Caki2 (cell line): ENCODE measurements at regions not wholly inside any gene's neighbourhood (a gene's known extent, or its start where the extent isn't known, plus 50 kb on each side); places are given as distances from the start of the nearest gene placed in this dataset.

ENCODE experiments used
- DNase-seq: peaks from one replicate; pipeline ENCODE4 v3.0.0-alpha.2; 2015; ENCODE audit warnings: low read depth
- in situ Hi-C: cut with HindIII; loops from 2 replicates; pipeline ENCODE4 v1.10.0; 2016; ENCODE audit warnings: low sequenced_read_pairs, low pct_unique_long_range_greater_than_20kb, mixed read lengths

DNA sequence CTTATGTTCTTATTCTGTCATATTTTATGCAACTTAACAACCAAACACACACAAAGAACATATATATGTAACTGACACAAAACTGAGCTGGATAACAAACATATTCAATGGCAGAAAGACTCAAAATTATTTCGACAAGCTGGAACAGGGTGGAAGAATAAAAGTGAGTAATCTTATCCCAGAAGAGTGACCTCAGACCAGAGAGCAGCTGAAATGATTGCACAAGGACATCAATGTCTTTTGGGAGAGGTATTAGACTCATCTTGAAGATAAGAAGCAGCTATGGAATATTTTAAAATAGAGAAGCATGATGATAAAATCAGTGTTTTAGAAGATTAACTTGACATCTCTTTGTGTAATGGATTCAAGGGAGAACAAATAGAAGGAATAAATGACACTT, 191.6 kb upstream of the PRDM1 start:
- in situ Hi-C loops: no loop called here

DNA sequence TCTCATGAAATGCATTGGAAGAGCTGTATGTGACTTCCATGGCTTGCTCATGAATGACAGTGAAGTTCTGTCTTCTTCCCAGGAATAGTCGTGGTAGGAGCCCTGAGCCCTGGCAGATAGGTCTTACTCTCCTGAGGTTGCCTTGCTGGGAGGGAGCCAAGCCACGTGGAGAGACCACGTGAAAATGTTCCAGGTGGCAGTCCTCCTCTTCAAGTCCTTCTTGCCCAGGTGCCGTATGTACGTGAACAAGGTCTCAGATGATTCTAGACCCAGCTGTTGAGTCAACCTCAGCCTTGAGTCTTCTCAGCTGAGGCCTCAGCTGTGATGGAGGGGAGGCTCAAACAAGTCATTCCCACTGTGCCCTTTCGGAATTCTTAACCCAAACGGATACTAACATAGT, 192.4 kb upstream of the PRDM1 start:
- DNase-seq: no peak
- in situ Hi-C loops: no loop called here

More for the DNA sequence above, 191.6 kb upstream of the PRDM1 start:
- DNase-seq: no peak

DNA sequence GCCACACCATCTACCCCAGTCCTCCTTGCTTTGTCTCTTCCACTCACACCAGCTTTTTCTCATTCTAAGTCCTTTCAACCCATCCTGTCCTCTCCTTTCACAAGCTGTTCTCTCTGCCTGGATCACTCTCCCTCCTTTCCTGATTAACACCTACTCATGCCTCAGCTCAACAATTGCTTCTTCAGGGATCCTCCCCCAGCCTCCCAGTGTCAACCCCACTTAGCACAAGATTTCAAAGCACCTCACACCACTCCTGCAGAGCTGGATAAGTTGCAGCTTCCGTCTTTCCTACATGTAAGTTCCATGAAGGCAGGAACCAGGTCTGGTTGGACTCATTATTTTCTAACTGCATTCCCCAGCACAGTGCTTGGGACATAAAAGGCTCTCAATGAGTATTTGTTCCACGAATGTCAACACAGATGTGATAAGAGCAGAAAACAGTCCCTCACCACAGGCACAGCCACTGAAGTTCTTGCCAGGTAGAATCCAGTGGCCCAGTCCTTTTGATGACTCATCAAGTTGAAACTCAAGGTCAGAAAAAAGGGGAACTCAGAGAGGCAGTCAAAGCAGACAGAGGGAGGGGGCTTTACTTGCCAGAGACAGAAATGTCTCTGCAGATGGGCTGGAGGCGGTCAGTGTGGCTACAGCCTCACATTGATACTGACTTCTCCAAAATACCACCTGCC, 193.4 kb upstream of the PRDM1 start:
- no peak for DNase-seq
- in situ Hi-C loops: no loop called here

DNA sequence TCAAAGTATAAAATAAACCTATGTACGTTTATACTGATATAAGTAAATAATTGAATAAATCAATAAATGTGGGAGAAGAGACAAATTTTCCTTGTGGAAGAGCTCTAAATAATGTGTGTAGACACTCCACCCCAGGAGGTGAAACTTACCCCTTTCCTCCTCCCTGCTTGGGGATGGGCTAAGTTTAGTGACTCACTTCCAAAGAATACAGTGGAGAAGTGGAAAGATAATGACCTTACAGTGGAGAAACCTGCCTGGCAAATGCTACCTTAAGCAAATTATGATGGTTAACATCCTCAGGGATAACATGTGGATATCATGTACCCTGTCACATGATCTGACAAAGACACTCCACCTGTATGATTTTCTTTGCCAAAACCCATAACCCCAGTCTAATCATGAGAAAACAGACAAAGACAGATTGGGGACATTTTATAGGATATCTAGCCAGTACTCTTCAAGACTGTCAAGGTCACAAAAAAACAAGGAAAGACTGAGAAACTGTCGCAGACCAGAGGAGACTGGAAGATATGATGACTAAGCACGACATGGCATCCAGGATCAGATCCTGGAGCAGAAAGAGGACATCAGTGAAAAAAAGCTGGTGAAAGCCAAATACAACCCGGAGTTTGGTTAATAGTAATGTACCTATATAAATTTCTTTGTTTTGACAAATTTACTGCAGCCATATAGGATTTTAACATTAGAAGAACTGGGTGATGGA, 195.5 kb upstream of the PRDM1 start:
- DNase-seq: no peak
- in situ Hi-C loops: no loop called here

DNA sequence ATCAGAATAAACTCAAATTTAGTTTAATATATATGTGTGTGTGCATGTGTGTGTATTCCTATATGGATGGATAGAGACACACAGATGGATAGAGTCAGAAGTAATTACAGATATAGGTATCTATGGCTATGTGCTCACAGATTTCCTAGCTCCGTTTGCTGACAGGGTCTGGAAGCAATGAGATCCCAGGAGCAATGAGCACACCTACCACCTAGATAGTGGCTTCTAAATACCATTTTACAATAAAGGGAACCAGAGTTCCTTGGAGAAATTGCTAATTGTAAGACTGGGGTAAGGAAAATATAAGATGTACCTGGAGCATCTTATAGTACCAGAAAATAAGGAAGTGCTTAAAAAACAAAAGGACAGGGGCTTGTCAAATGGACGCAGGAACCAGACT, 196.2 kb upstream of the PRDM1 start:
- in situ Hi-C loops: no loop called here
- no peak for DNase-seq

DNA sequence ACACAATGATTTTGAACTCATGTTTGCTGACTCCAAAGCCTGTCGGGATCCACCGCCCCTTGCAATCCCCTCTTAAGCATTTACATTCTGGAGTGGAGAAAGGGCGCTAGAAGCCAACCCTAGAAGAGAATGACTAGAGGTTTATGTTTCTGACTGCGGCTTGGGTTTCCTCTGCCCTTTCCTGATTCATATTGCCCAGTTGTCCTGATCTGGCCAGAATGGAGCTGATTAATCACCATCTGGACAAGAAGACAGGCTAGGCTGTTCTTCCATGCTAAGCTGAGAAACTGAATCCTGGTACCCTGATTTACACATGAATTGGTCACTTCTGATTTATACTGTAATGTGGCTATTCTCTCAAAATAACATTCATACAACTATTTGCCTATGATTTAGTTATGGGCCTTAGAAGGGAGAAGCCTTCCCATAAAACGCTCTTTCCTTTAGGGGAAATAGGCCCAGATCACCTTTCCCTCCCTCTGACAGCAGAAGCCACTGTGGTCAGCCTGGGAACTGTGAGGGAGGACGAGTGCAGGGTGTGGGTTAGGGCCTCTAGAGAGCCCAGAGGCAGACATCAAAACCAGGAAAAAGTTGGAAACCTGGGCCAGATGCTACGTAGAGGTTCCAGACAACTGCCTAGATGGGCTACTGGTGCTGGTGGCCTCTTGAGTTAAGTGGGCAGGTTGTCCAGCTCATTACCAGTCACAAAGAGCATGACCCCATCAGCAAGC, 199.2 kb upstream of the PRDM1 start:
- DNase-seq: no peak
- in situ Hi-C loops: no loop called here

DNA sequence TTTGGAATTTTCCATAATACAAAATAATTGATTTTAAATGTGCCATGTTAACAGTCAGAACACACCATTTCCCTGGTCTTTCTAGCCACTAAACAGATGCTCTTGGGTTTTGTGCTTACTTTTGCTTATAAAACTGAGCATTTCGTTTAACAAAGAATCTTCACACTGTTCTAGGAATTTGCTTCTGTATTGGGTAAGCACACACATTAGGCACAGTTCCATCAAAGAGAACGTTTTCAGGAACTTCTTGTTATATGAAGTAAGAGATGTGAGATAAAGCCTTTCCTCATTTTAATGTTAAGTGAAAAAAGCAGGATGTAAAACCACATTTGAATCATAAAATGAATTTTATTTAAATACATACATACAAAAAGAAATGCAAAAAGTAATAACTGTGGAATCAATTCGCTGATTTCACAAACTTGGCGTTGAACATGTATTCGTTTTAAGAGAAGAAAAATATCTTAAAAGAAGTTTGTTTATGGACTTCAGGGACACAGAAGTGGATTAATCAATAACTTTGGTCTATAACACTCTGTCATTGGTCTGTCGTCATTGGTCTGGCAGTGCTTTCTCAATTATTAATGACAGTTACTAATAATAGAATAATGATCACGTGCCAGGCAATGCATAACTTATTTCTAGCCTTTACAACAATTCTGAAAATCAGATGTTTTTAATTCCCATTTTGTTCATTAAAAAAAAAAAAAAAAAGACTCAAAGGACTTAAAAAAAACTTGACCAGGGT, 199.9 kb upstream of the PRDM1 start:
- in situ Hi-C loops: no loop called here
- DNase-seq: no peak

DNA sequence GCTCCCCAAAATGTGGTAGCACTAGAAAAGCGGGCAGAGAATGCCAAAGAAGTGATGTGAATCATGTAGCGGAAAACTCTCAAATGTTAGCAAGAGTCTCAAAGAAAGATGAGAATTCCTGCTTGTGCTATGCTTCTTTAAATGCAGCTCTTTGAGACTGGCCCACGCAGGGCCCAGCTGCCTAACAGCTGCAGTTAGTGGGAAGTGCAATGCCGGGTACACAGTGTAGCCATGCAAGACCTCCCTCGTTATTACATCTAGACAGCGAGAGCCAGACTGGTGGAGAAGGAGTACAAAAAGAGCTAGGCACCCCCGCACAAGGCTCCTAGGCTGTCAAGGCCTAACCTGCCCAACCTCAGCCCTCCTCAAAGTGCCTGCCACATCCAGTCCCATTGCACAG, 201.7 kb upstream of the PRDM1 start:
- in situ Hi-C loops: no loop called here
- DNase-seq: no peak

DNA sequence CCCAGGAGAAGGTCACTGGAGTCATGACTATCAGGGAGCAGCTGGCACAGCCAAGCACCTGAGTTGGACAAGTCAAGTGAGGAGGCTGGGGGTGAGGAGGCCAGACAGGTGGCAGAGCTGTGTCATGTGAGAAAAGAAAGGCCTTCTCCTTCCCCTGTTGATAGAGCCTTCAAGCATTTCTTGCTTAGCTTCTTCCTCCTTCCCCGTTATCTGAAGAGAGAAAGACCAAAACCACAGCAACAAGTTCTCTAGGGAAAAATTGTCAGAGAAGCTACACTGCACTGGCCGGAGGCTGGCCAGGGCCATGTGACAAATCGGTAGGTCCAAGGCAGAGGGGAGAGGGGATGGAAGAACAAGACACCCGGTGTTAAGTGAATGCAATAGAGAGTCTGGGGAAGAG, 202.1 kb upstream of the PRDM1 start:
- in situ Hi-C loops: no loop called here
- no peak for DNase-seq

DNA sequence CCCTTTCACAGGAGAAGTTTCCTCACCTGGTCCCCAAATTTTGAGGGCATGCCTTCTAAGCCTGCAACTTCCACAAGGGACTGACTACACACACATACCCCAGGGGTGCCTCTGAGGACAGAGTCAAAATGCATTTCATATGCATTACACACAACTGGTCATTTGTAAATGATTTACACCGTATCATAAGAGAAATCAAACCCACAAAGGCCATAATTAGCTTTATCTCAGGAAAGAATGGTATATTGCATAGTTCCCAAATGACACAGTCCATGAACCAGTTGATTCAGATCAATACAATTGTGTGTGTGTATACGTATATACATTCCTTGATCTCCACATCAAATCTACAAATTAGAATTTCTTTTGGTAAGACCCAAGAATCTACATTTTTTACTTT, 203.3 kb upstream of the PRDM1 start:
- in situ Hi-C loops: no loop called here
- no peak for DNase-seq

DNA sequence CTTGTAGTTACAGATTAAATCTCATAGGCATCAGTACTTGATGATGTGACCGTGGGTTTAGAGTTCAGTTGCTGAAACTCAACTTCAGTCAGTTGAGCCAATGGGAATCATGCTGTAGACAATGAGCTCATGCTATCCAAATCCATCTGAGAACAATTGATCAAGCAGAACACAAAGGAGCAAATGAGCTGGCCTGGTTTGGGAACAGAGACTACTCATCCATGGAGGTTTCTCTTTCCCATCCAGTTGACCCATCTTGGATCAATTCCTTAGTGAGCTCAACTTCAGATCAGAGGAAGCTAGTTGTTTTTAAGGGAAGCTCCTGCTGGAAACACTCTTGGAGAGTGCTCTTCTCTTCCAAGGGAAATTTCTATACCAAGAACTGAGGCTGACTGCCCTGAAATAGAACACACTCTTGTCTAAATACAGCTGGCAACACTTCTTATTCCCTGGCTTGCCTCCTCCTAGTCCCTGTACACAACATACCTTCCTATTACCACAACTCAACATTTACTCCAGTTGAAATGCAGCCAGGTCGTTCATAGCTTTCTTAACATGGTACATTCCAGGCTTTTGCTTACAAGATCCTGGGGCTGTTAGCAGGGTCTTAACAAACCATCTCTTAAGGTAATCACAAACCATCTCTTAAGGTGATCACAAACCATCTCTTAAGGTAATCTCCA, 203.9 kb upstream of the PRDM1 start:
- DNase-seq: no peak
- in situ Hi-C loops: no loop called here

DNA sequence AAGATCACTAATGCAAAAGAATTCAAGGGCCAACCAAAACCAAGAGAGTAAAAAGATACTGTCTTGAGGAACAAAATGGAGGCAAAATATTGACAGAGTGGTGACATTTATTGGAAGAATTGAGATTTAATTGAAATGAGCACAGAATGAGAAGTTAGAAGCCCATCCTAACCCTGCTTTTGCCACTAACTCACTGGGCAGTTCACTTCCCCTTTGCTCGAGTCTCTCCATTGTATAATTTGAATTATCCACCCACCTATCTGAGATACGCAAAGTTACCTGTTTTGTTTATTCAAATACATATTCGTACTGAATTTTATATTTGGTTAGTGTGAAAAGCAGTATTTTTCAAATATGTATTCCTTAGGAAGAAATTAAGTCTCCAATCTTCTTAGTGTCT, 204.5 kb upstream of the PRDM1 start:
- in situ Hi-C loops: no loop called here

DNA sequence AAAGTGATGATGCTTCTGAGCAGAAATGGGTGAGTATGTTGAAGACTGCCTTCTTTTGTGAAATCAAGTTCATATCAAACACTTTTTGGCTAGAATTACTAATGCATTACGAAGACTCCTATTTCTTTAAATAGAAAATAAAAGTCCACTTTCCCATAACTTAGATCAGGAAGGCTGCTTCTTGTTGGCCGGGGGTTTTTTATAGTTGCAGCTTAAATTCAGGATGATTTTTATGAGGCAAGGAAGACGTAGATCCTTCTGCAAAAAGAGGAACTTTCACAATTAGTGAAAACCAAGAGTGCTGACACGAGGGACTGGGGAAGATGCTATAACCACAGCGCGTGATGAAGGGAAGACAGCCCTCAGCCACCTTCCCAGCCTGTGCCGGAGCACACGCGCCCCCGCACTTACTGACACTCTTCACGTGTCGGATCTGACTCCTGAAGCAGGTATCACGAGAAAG, 206.1 kb upstream of the PRDM1 start:
- DNase-seq: no peak
- in situ Hi-C loops: no loop called here

More for the DNA sequence above, 204.5 kb upstream of the PRDM1 start:
- DNase-seq: no peak

DNA sequence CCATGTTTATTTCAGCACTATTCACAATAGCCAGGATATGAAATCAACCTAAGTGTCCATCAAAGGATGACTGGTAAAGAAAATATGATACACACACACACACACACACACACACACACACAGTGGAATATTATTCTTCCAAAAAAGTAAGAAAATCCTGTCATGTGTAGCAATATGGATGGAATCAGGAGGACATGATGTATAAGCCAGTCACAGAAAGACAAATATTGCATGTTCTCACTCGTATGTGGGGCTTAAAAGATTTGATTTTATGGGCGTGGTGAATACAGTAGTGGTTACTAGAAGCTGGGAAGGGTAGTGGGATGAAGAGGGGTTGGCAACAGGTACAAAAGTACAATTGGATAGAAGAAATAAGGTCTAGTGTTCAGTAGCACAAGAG, 207.0 kb upstream of the PRDM1 start:
- DNase-seq: no peak
- in situ Hi-C loops: no loop called here

DNA sequence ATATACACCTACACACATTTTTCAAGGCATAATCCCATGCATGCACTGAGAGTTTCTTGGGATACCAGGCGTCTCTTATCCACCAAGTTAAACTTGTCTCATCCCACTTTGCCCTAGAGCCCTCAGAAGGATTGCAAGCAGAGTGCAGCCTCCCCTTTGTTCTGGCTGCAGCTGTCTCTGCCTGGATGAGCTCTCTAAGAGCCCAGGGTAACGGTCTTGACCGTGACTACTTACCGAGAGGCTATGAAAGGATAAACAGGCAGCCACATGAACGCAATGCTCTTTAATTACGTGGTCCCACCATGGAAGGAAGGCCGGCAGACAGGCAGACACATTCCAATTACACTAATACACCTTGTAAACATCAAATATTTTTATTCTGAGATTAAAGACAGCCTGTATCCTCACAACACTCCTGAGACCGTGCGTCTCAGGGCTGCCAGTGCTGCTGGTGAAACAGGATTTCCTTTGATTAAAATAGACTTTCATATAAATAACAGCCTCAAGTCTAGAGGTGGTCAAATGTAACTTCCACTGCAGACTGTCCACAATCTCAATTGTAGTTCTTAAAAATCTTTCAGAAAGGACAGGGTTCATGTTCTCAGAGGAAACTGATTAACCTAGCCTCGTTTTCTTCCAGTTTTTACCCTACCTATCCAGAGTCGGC, 210.0 kb upstream of the PRDM1 start:
- in situ Hi-C loops: no loop called here
- no peak for DNase-seq

DNA sequence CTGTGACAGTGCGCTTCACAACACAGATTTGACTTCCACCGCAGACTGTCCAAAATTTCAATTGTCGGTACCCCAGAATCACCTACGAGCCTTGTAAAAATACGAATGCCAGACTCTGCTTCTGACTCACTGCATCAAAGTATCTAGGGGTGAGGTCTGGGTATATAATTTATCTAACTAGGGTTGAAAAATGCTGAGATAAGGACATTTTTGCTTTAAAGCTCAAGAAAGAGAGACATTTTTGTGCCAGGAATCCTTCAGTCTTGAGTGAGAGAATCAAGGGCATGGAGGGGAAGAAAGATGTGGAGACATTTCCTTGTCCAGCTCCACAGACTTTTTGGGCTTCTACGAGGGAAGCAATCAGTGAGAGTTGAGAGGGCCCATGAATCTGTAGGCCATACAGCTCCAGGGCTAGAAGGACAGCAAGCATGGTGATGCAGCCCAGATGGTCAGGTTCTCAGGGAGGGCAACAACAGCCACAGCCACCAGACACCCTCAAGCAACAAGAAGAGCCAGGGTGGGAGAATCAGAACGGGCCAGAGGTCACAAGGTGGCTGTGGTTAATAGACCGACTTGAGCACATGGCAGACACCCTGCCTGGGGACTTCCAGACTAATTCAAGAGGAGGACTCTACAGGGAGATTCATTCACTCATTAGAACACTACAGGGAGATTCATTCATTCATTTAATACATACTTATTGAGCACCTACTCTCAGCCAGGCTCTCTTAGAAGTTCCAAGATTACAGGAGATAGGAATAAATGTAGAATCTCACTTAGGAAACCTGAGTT, 211.1 kb upstream of the PRDM1 start:
- in situ Hi-C loops: no loop called here
- DNase-seq: no peak

DNA sequence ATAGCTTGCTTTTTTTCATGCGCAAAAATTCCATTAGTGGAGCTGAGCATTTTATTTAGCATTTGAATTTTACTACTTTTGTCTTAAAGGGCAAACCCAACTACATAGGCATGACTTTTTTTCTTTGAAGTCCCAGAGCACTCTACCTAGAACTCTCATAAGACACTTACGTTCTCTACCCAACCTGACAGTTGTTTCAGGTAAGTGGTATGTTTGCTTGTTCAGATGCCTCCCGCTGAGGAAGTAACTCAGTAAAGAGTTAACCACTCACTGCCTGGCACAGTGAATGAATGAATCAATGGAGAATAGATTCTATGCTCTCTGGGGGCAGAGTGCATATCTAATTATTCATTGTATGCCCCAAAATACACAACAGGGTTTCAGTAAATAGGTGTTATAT, 212.3 kb upstream of the PRDM1 start:
- in situ Hi-C loops: no loop called here
- no peak for DNase-seq
